Retina (tissue), 1 donor: ENCODE measurements at regions not wholly inside any gene's neighbourhood (a gene's known extent, or its start where the extent isn't known, plus 50 kb on each side); places are given as distances from the start of the nearest gene placed in this dataset.

ENCODE experiments used
- DNase-seq: peaks from one replicate; pipeline ENCODE4 v3.0.0-alpha.2; 2016

GRCh38 chr6:140871911-140872310 is 1260.8 kb upstream of the GJE1 start:
- DNase-seq: no peak

- DNase-seq: no peak
Measured at GRCh38 chr6:140867336-140867735, 1265.4 kb upstream of the GJE1 start.

- DNase-seq: no peak
Measured at GRCh38 chr6:140858381-140858971, 1274.2 kb upstream of the GJE1 start.

GRCh38 chr6:140857739-140858380 is 1274.9 kb upstream of the GJE1 start:
- no peak for DNase-seq

- DNase-seq: no peak
Measured at GRCh38 chr6:140855520-140855919, 1277.2 kb upstream of the GJE1 start.

GRCh38 chr6:140854318-140854717 is 1278.4 kb upstream of the GJE1 start:
- DNase-seq: no peak

- DNase-seq: no peak
Measured at GRCh38 chr6:140850438-140850837, 1282.3 kb upstream of the GJE1 start.

- no peak for DNase-seq
Measured at GRCh38 chr6:140849456-140849855, 1283.3 kb upstream of the GJE1 start.

GRCh38 chr6:140847262-140847645 is 1285.5 kb upstream of the GJE1 start:
- no peak for DNase-seq

- DNase-seq: no peak
Measured at GRCh38 chr6:140846503-140847261, 1286.0 kb upstream of the GJE1 start.

- no peak for DNase-seq
Measured at GRCh38 chr6:140845701-140846100, 1287.0 kb upstream of the GJE1 start.

- DNase-seq: no peak
Measured at GRCh38 chr6:140844167-140844566, 1288.6 kb upstream of the GJE1 start.

GRCh38 chr6:140833408-140833807 is 1299.3 kb upstream of the GJE1 start:
- DNase-seq: no peak

GRCh38 chr6:140830666-140831065 is 1302.1 kb upstream of the GJE1 start:
- DNase-seq: no peak

GRCh38 chr6:140828856-140829255 is 1303.9 kb upstream of the GJE1 start:
- DNase-seq: no peak

GRCh38 chr6:140827593-140827992 is 1305.1 kb upstream of the GJE1 start:
- DNase-seq: no peak

- no peak for DNase-seq
Measured at GRCh38 chr6:140825731-140826130, 1307.0 kb upstream of the GJE1 start.

- DNase-seq: no peak
Measured at GRCh38 chr6:140824595-140824994, 1308.1 kb upstream of the GJE1 start.

GRCh38 chr6:140821196-140821595 is 1311.5 kb upstream of the GJE1 start:
- DNase-seq: no peak

- no peak for DNase-seq
Measured at GRCh38 chr6:140817176-140817575, 1315.5 kb upstream of the GJE1 start.

GRCh38 chr6:140816681-140817080 is 1316.0 kb upstream of the GJE1 start:
- DNase-seq: no peak

- no peak for DNase-seq
Measured at GRCh38 chr6:140812636-140813035, 1320.1 kb upstream of the GJE1 start.

GRCh38 chr6:140811642-140812041 is 1321.1 kb upstream of the GJE1 start:
- DNase-seq: no peak

GRCh38 chr6:140809694-140810101 is 1323.0 kb upstream of the GJE1 start:
- DNase-seq: no peak
